ENCODE measurements at regions not wholly inside any gene's neighbourhood (a gene's known extent, or its start where the extent isn't known, plus 50 kb on each side); places are given as distances from the start of the nearest gene placed in this dataset.
A peak's percentile ranks its signal among the peaks of the same experiment; 100 is the strongest.

DNA sequence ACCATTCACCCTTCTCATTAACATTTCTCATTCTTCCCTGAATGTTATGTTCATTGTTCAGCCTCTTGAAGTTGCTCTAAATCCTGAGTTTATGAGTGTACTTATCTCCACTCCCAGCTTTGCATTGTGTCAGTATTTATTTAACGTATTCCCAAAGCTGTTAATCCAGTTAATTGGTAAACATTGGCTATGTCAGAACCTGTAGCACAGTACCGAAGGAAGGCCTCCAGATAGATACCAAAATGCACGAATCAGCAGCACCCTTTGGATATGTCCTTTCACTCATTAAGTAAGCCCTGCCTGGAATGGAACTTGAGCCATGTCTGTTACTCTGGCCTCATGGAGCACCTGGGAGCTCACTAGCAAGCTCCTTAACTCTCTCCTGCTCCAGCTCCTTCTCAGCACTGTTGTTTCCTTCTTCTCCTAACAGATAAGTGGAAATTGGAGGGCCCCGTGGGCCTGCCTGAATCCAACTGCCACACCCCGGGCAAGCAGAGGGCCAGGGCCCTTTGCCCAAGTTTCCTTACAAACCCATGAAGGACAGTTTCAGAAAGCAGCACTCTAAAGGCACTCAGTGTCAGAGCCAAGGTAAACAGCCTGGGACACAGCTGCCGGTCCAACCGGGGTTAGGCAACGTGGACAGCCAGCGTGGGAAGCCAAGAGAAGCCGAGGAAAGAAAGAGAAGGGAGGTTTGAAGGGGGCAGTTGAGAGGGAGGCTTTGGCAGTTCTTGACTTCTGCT is 155.0 kb upstream of the SERP2 start:
- intact Hi-C loops (cut with DNase I): no loop called here
- peak; percentile 86 to 92 for ATAC-seq
- DNase-seq: peak; percentile 79

DNA sequence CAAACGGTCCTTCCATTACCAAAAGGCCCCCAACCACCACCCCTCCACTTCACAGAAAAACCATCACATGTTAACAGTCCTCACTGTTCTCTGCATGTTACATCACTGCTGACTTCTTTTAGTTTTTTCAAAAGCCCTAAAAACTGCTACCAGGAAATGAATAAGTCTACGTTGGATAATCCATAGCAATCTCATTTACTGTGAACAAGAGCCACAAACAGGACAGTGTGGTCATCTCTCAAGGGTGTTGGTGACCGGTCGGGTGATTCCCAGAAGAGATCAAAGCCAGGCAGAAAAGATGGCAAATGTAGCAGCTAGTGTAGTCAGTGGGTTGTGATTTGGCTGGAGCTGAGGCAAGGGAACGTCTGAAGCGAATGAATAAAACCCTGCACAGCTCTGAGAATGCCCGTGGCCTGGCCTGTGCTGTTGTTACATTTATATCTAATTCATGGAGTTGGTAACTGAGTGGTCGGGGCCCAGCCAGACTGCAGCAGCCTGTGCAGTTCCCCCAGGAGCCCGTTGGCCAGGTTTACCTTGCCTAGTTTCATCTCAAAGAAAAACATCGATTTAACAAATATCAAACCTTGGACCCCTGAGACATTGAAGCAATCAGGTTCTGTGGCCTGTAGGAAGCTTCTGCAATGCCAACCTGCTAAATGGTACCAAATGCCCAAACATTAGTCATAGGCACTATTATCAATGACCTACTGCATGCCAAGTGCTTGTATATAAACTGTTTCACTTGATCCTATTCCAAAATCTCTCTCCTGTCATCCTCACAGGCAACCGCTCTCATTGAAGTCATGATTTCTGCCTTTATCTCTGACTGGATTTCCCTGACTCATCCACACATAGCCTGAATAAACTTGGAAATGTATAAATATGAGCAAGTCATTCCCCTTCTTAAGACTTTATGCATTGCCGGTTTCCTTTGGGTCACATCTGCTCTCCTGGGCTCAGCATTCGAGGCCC is 153.8 kb upstream of the SERP2 start:
- no peak for DNase-seq
- intact Hi-C loops (cut with DNase I): loop anchor here in 1 of 2 donors (10.0 kb wide), 1 partner anchor 65 kb away; no protein-coding TSS in a partner anchor
- ATAC-seq: peak; percentile 38 to 67

GRCh38 chr13:44220948-44221347 is 152.7 kb upstream of the SERP2 start:
- ATAC-seq: no peak
- intact Hi-C loops (cut with DNase I): loop anchor here in 1 of 2 donors (10.0 kb wide), 1 partner anchor 66 kb away; no protein-coding TSS in a partner anchor

DNA sequence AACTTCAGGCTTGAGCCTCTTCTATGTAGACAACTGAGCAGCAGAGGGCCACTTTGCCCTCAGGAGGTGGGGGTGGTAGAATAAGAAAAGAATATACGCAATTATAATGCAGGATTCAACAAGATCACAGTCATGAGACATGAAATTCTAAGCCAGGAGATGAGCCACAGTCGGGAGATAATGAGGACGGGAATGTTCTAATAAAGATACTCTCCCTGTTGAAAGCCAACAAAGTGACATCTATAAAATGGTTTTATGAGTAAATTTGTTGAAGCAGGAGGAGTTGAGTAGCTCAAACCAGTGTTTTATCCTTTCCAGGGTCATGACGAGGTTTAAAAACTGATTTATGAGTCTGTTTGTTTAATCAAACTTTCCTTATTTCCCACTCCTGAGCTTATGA is 152.0 kb upstream of the SERP2 start:
- no peak for ATAC-seq
- no peak for DNase-seq
- intact Hi-C loops (cut with DNase I): loop anchor here in 1 of 2 donors (10.0 kb wide), 1 partner anchor 67 kb away; no protein-coding TSS in a partner anchor

More at GRCh38 chr13:44220948-44221347, 152.7 kb upstream of the SERP2 start:
- DNase-seq: no peak

DNA sequence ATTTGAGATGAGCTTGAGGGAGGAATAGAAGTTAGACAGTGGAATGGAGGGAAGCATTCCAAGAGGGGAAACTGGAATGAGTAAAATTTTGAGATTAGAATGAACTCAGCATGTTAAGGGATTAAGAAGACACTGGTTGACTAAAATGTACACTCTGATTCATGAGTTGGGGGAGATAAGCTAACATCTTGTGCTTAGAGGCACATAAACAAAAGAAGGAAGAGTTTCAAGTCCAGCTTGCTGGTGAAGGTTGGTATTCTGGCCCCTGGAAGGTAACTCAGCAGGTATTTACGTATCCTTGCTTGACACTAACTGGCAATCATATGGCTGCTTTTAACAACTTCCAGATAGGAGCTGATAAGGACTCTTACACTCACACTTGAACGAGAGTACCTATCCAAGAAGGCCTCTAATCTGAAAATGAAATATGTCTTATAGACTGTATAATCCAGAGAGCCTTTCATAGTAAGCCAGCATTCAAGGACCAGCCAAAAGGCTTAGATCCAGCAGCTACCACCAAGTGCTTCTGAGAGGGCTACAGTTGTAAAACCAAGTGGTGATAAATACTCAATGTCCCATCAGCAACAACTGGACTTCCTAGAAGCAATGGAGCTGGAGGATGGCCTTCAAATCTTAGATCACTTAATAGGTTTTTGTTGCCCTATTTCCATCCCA is 149.7 kb upstream of the SERP2 start:
- ATAC-seq: peak; percentile 21 to 24
- intact Hi-C loops (cut with DNase I): loop anchor here in 1 of 2 donors (10.0 kb wide), 1 partner anchor 69 kb away; no protein-coding TSS in a partner anchor
- DNase-seq: no peak

GRCh38 chr13:44224450-44225149 is 149.0 kb upstream of the SERP2 start:
- DNase-seq: peak; percentile 50
- intact Hi-C loops (cut with DNase I): loop anchor here in 1 of 2 donors (10.0 kb wide), 1 partner anchor 70 kb away; no protein-coding TSS in a partner anchor
- ATAC-seq: peak; percentile 81 to 87

DNA sequence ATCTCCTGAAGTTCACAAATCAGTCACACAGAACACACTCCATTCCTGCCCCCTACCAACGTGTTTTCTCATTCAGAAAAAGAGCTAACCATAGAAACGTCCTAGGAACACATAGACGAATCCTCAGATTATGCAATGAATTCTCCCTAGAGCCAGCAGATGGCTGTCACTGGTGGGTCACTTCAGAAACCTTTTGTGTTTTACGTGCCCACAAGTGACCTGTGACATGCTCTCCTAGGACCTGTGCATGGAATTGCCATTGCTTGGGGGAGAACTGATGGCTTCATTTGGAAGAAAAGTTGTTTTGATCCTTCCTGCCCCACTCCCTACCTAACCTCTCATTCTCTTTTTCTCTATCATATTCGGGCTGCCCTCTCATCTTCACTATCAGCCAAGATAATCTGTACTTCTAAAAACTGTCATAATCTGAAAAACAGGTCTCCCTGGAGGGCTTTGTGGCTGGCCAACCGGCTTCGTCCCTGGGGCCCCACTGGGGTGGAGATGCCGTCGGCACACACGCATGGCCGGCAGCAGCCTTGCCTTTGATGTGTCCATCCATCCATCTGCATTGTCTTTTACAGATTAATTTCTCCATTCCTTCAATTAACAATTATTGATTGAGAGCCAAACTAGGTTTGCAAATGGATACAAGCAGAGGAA is 144.1 kb upstream of the SERP2 start:
- intact Hi-C loops (cut with DNase I): loop anchor here in 1 of 2 donors (10.0 kb wide), 1 partner anchor 75 kb away; no protein-coding TSS in a partner anchor

DNA sequence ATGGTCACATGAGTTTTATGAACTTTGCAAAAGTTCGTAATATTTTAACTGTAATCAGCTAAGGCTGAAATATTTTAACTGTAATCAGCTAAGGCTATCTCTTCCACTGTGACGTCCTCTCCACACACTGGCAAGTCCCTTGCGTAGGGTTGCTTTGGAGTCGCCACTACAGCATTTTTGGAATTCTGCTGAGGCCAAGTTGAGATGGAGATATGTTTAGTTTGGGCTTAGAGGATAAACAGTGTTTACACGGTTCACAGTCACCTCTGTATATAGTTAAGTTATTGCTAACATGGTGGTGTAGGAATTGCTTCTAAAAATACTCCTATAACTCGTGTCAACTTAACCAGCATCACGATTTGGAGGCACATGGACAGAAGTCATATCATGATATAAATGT is 143.6 kb upstream of the SERP2 start:
- no peak for ATAC-seq
- intact Hi-C loops (cut with DNase I): no loop called here

More for the DNA sequence above, 144.1 kb upstream of the SERP2 start:
- ATAC-seq (no peak), DNase-seq (no peak)

DNA sequence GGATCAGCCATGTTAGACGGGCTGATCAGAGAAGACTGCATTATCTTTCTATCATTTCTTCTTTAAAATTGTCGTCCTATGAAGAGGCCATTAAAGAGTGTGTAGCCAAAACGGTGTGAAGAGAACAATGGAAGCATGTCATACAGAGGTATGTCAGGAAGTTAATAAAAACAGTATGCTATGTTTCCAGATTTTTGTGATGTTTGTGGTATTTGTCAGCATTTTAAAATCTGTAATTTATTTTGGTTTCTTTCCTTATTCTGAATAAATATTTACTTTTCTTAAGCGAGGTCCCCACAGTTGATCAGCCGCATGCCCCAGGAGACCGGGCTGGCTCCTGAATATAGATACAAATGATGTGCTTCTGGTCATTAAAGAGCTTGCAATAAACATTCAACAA is 142.9 kb upstream of the SERP2 start:
- intact Hi-C loops (cut with DNase I): no loop called here
- ATAC-seq (no peak), DNase-seq (no peak)

More for the DNA sequence above, 143.6 kb upstream of the SERP2 start:
- DNase-seq: no peak

- intact Hi-C loops (cut with DNase I): no loop called here
- DNase-seq (peak; percentile 71), ATAC-seq (peak; percentile 36 to 92)
Measured at GRCh38 chr13:44231786-44232516, 141.7 kb upstream of the SERP2 start.

DNA sequence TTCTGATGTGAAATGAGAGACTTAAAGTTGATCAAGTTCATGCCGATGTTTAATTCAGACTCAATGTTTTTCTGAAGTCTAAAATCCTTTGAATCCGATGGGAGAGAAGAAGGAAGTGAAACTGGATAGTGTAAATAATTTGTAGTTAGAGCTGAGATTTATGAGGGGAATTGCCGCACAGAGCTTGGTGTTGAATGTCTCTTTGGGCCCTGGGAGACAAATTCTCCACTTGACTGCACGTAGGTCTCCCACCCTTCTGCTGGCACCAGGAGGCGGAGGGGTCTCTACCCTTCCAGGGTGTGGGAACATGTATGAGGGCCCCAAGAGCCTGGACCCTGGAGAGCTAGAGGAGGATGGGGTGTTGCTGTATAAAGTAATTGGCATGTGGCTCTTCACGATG is 140.8 kb upstream of the SERP2 start:
- ATAC-seq: no peak
- intact Hi-C loops (cut with DNase I): no loop called here
- no peak for DNase-seq

DNA sequence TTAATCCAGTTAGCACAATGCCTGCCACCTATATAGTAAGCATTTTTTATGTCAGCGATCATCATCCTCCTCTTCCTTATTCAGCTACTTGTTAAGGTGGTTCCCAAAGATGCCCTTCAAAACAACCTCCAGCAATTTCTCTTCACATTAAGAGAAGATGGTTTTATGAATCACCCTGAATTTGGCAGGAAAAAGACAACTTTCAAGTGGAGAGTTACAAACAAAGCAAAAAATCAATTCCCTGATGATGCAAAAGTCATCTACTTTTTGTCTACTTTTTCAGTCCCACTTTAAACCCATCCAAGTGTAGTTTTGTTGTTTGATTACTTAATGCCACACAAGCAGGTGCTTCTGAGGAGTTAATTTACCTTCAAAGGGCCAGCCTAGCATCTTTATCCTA is 139.1 kb upstream of the SERP2 start:
- no peak for ATAC-seq
- intact Hi-C loops (cut with DNase I): no loop called here
- no peak for DNase-seq

- peak; percentile 23 to 39 for ATAC-seq
- DNase-seq: no peak
- intact Hi-C loops (cut with DNase I): loop anchor here in 1 of 2 donors (5.0 kb wide), 2 partner anchors 71 to 201 kb away; no protein-coding TSS in a partner anchor
Measured at GRCh38 chr13:44236370-44236769, 137.3 kb upstream of the SERP2 start.

GRCh38 chr13:44236801-44237207 is 136.8 kb upstream of the SERP2 start:
- ATAC-seq (peak in 1 of 2 donors; percentile 2), DNase-seq (no peak)
- intact Hi-C loops (cut with DNase I): loop anchor here in 1 of 2 donors (5.0 kb wide), 2 partner anchors 70 to 200 kb away; no protein-coding TSS in a partner anchor

DNA sequence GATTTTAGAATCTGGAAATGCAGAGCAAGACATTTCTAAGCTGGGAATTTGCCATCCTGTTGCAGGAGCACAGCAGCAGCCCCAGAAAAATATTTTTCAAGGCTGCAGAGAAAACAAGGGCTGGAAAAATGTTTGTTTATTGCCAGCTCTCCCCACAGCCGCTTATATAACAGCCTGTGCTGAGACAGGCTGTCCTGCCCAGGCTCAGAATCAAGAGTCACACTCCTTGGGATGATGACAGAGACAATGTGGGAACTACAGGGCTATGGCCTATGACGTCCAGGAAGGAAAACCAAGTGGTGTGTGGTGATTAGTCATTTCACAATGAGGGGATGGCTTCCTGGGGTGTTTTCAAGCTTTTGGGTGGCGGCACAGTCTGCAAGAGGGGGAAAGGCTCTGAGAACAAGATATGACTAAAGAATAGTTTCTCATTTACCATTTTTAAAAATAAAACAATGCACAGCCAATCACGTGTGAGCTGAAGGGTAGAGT is 136.3 kb upstream of the SERP2 start:
- DNase-seq (peak; percentile 76), ATAC-seq (peak; percentile 98 to 99)
- intact Hi-C loops (cut with DNase I): loop anchor here in 1 of 2 donors (5.0 kb wide), 2 partner anchors 70 to 200 kb away; no protein-coding TSS in a partner anchor

- intact Hi-C loops (cut with DNase I): loop anchor here in 1 of 2 donors (5.0 kb wide), 2 partner anchors 69 to 199 kb away; no protein-coding TSS in a partner anchor
- ATAC-seq (peak in 1 of 2 donors; percentile 14), DNase-seq (no peak)
Measured at GRCh38 chr13:44237881-44238421, 135.7 kb upstream of the SERP2 start.

Measured in left cardiac atrium (tissue), 4 donors.